ENCODE measurements at regions not wholly inside any gene's neighbourhood (a gene's known extent, or its start where the extent isn't known, plus 50 kb on each side); places are given as distances from the start of the nearest gene placed in this dataset.

GRCh38 chr13:88670509-88670908 lies 999.3 kb downstream of the SLITRK5 start:
- TF ChIP-seq POLR2AphosphoS5 (IDR thresholded peaks at IDR 0.05; ENCODE audit: borderline replicate concordance, low read depth, low read length) (no peak), EZH2 (IDR thresholded peaks at IDR 0.05) (no peak), FOXP2 (optimal IDR thresholded peaks at IDR 0.05; ENCODE audit: control extremely low read depth, extremely low read length, insufficient read depth) (no peak)
